GM18502 (cell line): ENCODE measurements at regions not wholly inside any gene's neighbourhood (a gene's known extent, or its start where the extent isn't known, plus 50 kb on each side); places are given as distances from the start of the nearest gene placed in this dataset.

ENCODE experiments used
- ATAC-seq: cut with Tn5 transposase; IDR thresholded peaks from one replicate; pipeline ENCODE4 v1.9.1; 2021; ENCODE audit warnings: mild to moderate bottlenecking; ENCODE audit not compliant: unreplicated experiment, poor library complexity

- ATAC-seq = no peak
Observed at GRCh38 chr4:125501568-125501967, 186.8 kb downstream of the FAT4 start.

GRCh38 chr4:125505621-125506020 lies 190.9 kb downstream of the FAT4 start:
- ATAC-seq = no peak

GRCh38 chr4:125507141-125507540 lies 192.4 kb downstream of the FAT4 start:
- ATAC-seq = no peak

GRCh38 chr4:125511715-125512114 lies 197.0 kb downstream of the FAT4 start:
- ATAC-seq = no peak

DNA sequence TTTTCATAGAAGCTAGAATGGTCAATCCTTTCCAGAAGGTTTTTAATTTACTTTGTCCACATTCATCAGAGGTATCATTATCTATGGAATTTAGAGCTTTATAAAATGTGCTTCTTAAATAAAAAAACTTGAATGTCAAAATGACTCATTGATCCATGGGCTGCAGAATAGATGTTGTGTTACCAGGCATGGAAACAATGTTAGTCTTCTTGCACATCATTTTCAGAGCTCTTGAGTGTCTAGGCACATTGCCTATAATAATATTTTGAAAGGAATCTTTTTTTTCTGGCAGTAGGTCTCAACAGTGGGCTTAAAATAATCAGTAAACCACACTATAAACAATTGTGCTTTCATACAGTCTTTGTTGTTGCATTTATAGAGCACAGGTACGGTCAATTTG lies 200.3 kb downstream of the FAT4 start:
- ATAC-seq = no peak

DNA sequence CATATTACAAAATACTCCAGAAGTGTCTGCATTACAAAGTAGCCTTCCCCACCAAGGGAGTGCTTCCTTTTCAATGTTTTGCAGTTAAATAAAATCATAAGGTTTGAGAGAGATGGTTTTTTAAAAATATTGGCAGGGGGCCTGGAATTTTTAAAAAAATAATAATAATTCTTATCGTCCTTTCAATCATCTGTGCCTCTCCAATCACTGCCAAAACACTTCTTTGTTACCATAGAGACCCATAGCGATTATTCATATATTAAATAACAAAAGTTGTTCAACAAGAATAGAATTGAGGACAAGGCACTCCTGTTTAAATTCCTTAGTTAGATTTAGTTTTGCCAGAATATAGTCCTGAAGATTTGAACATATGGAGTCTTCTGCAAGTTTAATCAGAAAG lies 203.1 kb downstream of the FAT4 start:
- ATAC-seq = no peak

- no peak for ATAC-seq
Observed at GRCh38 chr4:125518281-125518680, 203.5 kb downstream of the FAT4 start.

- ATAC-seq = no peak
Observed at GRCh38 chr4:125519371-125520146, 204.8 kb downstream of the FAT4 start.

DNA sequence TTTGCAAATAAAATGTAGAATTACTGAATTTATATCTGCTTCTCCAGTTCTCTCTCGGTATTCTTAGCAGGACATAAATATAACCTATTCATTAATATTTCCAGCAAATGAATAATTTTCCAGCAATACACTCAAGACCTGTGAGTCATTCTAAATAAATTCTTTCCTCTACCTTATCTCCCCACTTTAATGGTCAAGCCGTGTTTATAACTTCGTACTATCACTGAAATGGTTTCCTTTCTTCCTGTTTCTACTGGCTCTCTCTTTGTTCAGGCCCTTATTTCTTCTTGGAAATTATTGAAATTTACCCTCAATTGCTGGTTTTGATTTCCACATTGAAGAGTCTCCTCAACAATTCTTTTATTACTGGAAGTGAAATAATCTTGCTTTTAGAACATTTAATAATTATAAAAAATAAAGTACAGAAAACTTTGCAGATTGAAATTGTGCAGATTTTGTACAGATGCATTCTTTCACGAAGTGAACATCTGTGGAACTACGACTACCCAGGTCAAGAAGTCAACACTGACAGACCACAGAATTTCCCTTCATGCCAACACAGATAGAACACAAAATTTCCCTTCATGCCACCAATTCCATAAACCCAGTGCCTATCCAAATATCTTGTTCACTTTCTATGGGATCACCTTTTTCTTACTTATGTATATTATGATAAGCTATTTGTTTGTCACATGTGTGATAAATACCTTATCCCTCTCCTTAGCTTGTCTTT lies 205.7 kb downstream of the FAT4 start:
- ATAC-seq = no peak

DNA sequence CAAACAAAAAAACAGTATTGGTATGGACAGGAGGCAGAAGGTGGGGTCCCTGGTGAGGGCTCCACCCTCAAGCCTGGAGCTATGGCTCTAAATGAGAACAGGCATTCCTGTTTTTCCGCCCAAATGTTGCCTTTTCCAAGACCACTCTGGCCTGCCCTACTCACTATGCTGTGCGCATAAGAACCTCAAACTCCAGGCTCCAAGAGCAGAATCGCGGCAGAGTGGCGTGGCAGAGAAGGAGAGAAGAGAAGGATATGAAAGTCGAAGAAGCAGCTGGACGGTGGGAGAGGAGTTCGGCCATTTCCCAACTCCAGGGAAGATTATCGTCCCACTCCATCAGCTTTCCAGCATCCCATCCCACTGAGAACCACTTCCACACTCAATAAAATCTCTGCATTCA lies 207.8 kb downstream of the FAT4 start:
- no peak for ATAC-seq

DNA sequence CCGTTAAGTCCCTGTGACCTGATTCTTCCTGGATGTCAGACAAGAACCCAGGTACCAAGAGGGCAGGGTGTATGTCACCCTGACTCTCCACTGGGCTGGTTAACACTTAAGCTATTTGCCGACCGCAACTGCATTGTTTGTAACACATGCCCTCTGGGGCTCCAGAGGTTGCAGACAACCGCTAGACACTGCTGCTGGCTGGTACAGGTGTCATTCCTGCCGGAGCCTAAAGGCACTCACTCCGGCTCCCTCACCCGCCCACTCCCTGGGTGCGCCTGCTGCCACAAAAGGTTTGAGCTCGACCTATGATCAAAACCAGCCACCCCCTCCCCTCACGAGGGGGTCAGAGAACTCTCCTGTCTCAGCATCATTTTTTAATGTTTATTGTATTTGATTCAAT lies 208.2 kb downstream of the FAT4 start:
- no peak for ATAC-seq

- no peak for ATAC-seq
Observed at GRCh38 chr4:125526420-125526819, 211.7 kb downstream of the FAT4 start.

DNA sequence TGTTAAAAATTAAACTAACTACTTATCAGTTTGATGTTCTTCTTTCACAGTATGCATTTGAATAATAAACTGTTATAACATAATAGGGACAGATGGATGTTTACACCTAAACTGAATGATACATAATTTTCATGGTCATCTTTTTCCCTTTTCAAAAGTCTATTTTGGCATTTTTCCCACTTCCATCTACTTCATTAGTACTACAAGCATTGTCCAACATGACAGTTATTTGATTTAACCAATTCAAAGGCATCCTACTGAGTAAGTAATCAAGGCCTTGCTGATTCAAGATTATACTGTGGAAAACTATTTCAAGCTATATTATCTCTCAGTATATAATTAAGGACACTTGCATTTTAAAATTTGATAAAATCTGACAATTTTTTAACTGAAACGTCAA lies 212.9 kb downstream of the FAT4 start:
- no peak for ATAC-seq

DNA sequence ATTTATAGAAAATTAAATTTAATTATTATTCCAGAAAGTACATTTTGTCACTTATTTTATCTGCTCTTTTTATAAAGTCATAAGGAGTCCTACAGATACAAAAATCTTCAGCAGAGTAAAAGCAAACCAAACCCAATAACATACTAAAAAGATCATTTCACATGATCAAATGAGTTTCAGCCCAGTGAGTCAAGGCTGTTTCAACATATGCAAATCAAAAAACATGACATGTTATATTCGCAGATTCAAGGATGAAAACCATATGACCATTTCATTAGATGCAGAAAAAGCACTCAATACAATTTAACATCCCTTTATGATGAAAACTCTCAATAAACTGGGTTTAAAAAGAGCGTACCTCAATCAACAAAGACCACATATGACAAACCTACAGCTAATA lies 214.3 kb downstream of the FAT4 start:
- no peak for ATAC-seq

DNA sequence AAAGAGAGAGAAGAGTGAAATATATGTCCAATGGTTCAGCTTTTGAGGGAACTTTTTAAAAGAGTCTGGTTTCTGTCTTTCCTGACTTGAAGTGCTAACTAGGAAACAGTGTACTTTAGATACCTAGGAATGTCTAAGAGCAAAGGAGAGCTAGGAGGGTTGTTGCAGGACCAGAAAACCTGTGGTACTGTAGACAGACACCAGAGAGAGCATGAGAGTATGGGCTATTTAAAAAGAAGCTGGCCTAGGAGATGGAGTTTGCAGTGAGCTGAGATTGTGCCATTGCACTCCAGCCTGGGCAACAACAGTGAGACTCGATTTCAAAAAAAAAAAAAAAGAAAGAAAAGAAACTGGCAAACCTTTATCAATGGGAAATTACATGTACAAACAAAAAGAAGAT lies 223.9 kb downstream of the FAT4 start:
- no peak for ATAC-seq

DNA sequence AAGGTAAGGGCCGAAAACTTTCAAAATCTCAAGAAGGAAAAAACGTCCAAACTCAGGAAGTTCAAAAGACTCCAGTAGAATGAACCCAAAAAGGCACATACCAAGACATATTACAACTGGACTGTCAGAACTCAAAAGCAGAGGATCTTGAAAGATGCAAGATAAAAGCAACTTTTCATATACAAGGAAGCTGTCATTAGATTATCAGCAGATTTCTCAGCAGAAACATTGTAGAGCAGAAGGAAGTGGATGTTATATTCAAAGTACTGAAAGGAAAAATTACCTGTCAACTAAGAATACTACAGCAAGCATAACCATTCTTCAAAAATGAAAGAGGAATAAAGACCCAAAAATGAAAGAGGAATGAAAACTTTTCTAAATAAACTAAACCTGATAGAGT lies 224.9 kb downstream of the FAT4 start:
- no peak for ATAC-seq

DNA sequence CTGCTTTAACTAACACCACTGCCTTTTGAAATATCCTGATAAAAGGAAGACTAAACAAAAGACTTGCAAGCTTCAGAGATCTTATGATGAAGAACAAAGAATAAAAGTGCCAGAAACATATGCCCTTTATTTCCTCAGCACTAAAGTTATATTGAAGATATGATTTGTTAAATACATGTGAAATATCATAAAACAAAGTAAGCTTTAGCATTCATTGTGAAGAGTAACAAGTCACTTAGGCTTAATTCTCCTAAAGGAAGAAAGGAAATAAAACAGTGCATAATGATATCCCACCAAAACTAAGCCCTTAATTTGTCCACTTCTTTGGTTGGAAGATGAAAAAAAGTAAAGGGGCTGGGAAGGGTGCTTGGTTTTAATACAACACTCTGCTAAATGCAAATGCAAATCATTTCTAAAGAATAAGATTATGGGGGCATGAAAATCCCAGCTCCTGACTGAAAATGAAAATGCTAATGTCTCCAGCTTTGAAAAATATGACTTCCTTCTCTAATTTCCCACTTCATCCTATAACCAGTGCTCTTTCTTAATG lies 227.2 kb downstream of the FAT4 start:
- no peak for ATAC-seq

- no peak for ATAC-seq
Observed at GRCh38 chr4:125546272-125546671, 231.5 kb downstream of the FAT4 start.

GRCh38 chr4:125547836-125548235 lies 233.1 kb downstream of the FAT4 start:
- no peak for ATAC-seq

DNA sequence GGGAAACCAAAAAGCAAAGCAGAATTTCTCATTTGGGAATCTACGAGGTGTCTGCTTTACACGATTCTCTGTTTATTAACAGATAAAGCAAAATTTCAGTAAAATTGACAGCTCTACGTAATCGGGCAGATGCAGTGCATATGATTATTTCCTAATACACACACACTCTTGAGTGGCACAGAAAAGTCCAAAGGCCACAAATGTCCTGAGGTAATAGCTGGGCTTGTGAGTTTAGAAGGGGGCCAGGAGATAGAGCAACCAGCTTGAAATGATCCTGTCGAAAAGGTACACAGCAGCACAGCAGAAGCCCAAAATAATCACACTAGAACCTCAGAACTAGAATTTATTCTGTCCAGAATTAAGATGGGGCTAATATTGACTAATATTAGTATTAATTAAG lies 236.0 kb downstream of the FAT4 start:
- no peak for ATAC-seq

GRCh38 chr4:125551466-125551865 lies 236.7 kb downstream of the FAT4 start:
- ATAC-seq = no peak

DNA sequence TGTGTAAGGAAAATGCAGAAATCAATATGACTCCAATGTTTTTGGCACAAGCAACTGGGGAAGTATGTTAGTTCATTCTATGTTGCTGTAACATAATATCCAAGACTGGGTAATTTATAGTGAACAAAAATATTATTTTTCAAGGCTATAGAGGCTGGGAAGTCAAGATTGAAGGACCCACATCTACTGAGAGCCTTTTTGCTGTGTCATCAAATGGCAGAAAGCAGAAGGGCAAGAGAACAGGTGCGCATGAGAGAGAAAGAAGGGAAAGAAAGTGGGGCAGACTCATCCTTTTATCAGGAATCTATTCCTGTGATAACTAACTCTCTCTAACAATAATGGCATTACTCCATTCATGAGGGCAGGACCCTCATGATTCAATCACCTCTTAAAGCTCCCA lies 237.2 kb downstream of the FAT4 start:
- ATAC-seq = no peak
